ENCODE measurements at regions not wholly inside any gene's neighbourhood (a gene's known extent, or its start where the extent isn't known, plus 50 kb on each side); places are given as distances from the start of the nearest gene placed in this dataset.

- TF ChIP-seq, protein P1, sequence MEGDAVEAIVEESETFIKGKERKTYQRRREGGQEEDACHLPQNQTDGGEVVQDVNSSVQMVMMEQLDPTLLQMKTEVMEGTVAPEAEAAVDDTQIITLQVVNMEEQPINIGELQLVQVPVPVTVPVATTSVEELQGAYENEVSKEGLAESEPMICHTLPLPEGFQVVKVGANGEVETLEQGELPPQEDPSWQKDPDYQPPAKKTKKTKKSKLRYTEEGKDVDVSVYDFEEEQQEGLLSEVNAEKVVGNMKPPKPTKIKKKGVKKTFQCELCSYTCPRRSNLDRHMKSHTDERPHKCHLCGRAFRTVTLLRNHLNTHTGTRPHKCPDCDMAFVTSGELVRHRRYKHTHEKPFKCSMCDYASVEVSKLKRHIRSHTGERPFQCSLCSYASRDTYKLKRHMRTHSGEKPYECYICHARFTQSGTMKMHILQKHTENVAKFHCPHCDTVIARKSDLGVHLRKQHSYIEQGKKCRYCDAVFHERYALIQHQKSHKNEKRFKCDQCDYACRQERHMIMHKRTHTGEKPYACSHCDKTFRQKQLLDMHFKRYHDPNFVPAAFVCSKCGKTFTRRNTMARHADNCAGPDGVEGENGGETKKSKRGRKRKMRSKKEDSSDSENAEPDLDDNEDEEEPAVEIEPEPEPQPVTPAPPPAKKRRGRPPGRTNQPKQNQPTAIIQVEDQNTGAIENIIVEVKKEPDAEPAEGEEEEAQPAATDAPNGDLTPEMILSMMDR (IDR thresholded peaks at IDR 0.05; ENCODE audit: unreplicated experiment) = no peak
- no peak overlapping the region for H3K27ac Mint-ChIP-seq
- peaks cover 3% of the 10 kb centered on the region for H3K4me1 Mint-ChIP-seq (ENCODE audit: low read depth)
- no peaks in the 10 kb centered on the region for H3K36me3 Mint-ChIP-seq (ENCODE audit: insufficient read depth)
- no peak for DNase-seq (ENCODE audit: low spot score, unreplicated experiment)
- peaks cover 3% of the 10 kb centered on the region for H3K27me3 Mint-ChIP-seq
- no peak overlapping the region for H3K4me3 Mint-ChIP-seq (ENCODE audit: low read depth)
- H3K9me3 Mint-ChIP-seq (ENCODE audit: low read depth) = no peaks in the 10 kb centered on the region
Observed at GRCh38 chr15:46897266-46897665, 820.0 kb upstream of the SEMA6D start.

- no peak overlapping the region for H3K27ac Mint-ChIP-seq
- H3K36me3 Mint-ChIP-seq (ENCODE audit: insufficient read depth) = no peaks in the 10 kb centered on the region
- TF ChIP-seq, protein P1 (IDR thresholded peaks at IDR 0.05; ENCODE audit: unreplicated experiment) = no peak
- H3K9me3 Mint-ChIP-seq (ENCODE audit: low read depth) = no peaks in the 10 kb centered on the region
- H3K4me1 Mint-ChIP-seq (ENCODE audit: low read depth) = no peaks in the 10 kb centered on the region
- no peak overlapping the region for H3K4me3 Mint-ChIP-seq (ENCODE audit: low read depth)
- DNase-seq (ENCODE audit: low spot score, unreplicated experiment) = no peak
- peaks cover 3% of the 10 kb centered on the region for H3K27me3 Mint-ChIP-seq
Observed at GRCh38 chr15:46901001-46901400, 816.3 kb upstream of the SEMA6D start.

GRCh38 chr15:46917721-46918252 is 799.5 kb upstream of the SEMA6D start:
- no peak overlapping the region for H3K4me3 Mint-ChIP-seq (ENCODE audit: low read depth)
- peaks cover under 1% of the 10 kb centered on the region for H3K9me3 Mint-ChIP-seq (ENCODE audit: low read depth)
- H3K27me3 Mint-ChIP-seq = no peaks in the 10 kb centered on the region
- no peak overlapping the region for H3K27ac Mint-ChIP-seq
- TF ChIP-seq, protein P1 (IDR thresholded peaks at IDR 0.05; ENCODE audit: unreplicated experiment) = no peak
- H3K36me3 Mint-ChIP-seq (ENCODE audit: insufficient read depth) = no peaks in the 10 kb centered on the region
- H3K4me1 Mint-ChIP-seq (ENCODE audit: low read depth) = no peaks in the 10 kb centered on the region
- DNase-seq (ENCODE audit: low spot score, unreplicated experiment) = no peak

DNA sequence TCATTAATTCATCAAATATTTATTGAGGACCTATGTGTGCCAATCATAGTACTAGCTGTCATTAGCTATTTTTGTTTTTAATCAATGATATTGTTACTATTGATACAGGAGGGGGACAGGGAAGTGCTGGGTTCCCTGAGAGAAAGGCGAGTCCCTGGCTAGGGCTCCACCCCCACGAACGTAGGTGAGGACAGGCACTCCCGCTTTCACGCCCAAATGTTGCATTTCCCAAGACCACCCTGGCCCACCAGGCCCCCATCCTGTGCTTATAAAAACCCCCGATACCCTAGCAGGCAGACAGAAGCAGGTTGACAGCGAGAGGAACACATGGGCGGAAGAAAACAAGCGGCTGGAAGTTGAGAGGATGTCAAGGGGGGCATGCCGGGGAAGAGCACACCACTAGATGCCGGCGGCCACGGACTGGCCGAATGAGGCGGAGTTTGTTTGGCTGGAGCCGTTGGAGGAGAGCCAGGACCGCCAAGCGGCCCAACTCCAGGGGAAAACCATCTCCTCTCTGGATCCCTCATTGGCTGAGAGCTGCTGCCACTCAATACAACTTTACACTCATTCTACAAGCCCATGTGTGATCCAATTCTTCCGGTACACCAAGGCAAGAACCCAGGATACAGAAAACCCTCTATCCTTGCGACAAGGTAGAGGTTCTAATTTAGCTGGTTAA is 798.7 kb upstream of the SEMA6D start:
- no peak overlapping the region for H3K4me3 Mint-ChIP-seq (ENCODE audit: low read depth)
- no peaks in the 10 kb centered on the region for H3K4me1 Mint-ChIP-seq (ENCODE audit: low read depth)
- H3K27me3 Mint-ChIP-seq = no peaks in the 10 kb centered on the region
- H3K36me3 Mint-ChIP-seq (ENCODE audit: insufficient read depth) = no peaks in the 10 kb centered on the region
- H3K9me3 Mint-ChIP-seq (ENCODE audit: low read depth) = no peaks in the 10 kb centered on the region
- H3K27ac Mint-ChIP-seq = no peak overlapping the region
- DNase-seq (ENCODE audit: low spot score, unreplicated experiment) = no peak
- TF ChIP-seq, protein P1 (IDR thresholded peaks at IDR 0.05; ENCODE audit: unreplicated experiment) = no peak

DNA sequence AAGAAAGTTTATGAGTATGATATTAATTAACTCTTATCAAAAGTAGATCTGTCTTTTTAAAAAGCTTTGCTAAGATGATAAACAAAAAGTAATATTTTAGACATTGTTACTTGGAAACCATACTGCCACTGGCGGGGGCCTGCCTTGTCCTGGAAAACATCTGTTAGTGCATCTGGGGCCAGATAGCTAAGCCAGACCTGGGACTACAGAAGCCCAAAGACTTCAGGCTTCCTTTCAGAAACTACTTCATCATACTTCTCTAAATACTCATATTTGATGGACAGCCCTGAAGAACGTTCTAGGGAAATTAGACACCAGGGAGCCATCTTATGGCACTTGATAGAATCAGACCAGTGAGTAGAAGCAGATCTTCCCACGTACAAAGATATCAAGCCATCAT is 795.4 kb upstream of the SEMA6D start:
- no peaks in the 10 kb centered on the region for H3K36me3 Mint-ChIP-seq (ENCODE audit: insufficient read depth)
- TF ChIP-seq, protein P1 (IDR thresholded peaks at IDR 0.05; ENCODE audit: unreplicated experiment) = no peak
- H3K9me3 Mint-ChIP-seq (ENCODE audit: low read depth) = no peaks in the 10 kb centered on the region
- H3K27me3 Mint-ChIP-seq = no peaks in the 10 kb centered on the region
- no peak overlapping the region for H3K4me3 Mint-ChIP-seq (ENCODE audit: low read depth)
- no peak overlapping the region for H3K27ac Mint-ChIP-seq
- no peak for DNase-seq (ENCODE audit: low spot score, unreplicated experiment)
- H3K4me1 Mint-ChIP-seq (ENCODE audit: low read depth) = no peaks in the 10 kb centered on the region

All from progenitor cell of endocrine pancreas (in vitro differentiated cells).